HFFc6 (cell line): ENCODE measurements at regions not wholly inside any gene's neighbourhood (a gene's known extent, or its start where the extent isn't known, plus 50 kb on each side); places are given as distances from the start of the nearest gene placed in this dataset.
"Not testable (repeated sequence)": the region's sequence is repeated elsewhere in the genome, so short reads cannot be mapped to it uniquely, and the experiment has no call there.

Experiments
- DNase-seq: peaks from one replicate; pipeline ENCODE4 v3.0.0-alpha.2; 2018
- H3K27ac Mint-ChIP-seq: 2 replicates; pipeline ENCODE4 v1.8.0; 2020; ENCODE audit warnings: mild to moderate bottlenecking, mixed read lengths
- H3K27me3 Mint-ChIP-seq: 2 replicates; pipeline ENCODE4 v1.8.0; 2021; ENCODE audit warnings: mild to moderate bottlenecking, moderate library complexity, mixed read lengths; ENCODE audit not compliant: insufficient read depth
- H3K36me3 Mint-ChIP-seq: 2 replicates; pipeline ENCODE4 v1.8.0; 2021; ENCODE audit warnings: low read depth, mixed read lengths
- H3K4me1 Mint-ChIP-seq: 2 replicates; pipeline ENCODE4 v1.8.0; 2020; ENCODE audit warnings: low read depth, mixed read lengths
- H3K4me3 Mint-ChIP-seq: 2 replicates; pipeline ENCODE4 v1.8.0; 2020; ENCODE audit warnings: mild to moderate bottlenecking, moderate library complexity, mixed read lengths
- H3K9me3 Mint-ChIP-seq: 2 replicates; pipeline ENCODE4 v1.8.0; 2020; ENCODE audit warnings: mild to moderate bottlenecking, mixed read lengths
- TF ChIP-seq, protein P1 (sequence below): fragments of 200-600 bp; sonication (generic); IDR thresholded peaks from 2 replicates; pipeline ENCODE4 v1.5.0; 2021; ENCODE audit warnings: antibody characterized with exemption, mild to moderate bottlenecking

DNA sequence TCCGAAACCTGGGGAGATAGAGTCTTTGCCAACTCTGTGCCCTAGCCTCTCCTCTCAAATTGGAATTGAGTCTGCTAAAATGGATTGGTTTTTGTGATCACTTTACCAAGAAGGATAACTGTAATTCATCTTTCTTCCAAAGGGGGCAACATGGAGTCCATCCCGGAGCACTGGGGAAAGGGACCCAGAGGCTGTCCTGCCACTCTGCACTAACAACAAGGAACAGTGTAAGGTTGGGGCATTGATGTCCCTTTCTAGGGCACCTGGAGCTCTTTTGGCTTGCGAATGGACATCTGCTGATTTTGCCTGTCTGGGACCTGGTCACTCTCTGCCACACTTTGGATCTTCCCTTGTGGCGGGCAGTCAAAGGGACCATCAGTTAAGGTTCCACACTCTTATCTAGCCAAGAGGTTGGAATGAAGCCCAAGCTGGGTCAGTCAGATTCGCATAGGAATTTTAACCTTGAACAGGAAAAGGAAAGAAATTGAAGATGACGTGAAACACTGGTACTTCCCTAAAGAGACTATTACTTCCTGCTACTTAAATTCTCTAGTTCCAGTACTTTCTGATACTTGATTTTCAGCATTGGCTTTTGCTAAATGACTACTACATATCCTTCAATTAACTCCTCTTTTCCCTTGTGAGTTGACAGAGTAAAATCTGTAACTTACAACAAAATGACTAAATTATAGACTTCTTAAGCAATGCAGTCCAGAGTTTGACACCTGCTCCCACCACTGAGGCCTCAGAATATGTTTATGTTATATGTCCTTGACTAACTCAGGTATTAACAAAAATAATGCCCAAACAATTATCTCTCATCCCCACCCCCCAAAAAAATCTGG is 64.7 kb upstream of the KLF7 start:
- TF ChIP-seq, protein P1, sequence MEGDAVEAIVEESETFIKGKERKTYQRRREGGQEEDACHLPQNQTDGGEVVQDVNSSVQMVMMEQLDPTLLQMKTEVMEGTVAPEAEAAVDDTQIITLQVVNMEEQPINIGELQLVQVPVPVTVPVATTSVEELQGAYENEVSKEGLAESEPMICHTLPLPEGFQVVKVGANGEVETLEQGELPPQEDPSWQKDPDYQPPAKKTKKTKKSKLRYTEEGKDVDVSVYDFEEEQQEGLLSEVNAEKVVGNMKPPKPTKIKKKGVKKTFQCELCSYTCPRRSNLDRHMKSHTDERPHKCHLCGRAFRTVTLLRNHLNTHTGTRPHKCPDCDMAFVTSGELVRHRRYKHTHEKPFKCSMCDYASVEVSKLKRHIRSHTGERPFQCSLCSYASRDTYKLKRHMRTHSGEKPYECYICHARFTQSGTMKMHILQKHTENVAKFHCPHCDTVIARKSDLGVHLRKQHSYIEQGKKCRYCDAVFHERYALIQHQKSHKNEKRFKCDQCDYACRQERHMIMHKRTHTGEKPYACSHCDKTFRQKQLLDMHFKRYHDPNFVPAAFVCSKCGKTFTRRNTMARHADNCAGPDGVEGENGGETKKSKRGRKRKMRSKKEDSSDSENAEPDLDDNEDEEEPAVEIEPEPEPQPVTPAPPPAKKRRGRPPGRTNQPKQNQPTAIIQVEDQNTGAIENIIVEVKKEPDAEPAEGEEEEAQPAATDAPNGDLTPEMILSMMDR = peak; percentile 76
- no peak for DNase-seq
- Mint-ChIP-seq H3K4me3 (no peak overlapping the region), H3K4me1 (peaks cover 83% of the 10 kb centered on the region), H3K27me3 (peaks cover 2% of the 10 kb centered on the region; the same call in 1 of the 2 replicates), H3K9me3 (peaks cover 3% of the 10 kb centered on the region), H3K27ac (peak overlapping the region; percentile 90; the same call in 1 of the 2 replicates), H3K36me3 (peaks cover 9% of the 10 kb centered on the region)

- peak overlapping the region; percentile 90 for H3K27ac Mint-ChIP-seq
- H3K27me3 Mint-ChIP-seq = peaks cover 4% of the 10 kb centered on the region
- peaks cover 7% of the 10 kb centered on the region for H3K9me3 Mint-ChIP-seq
- peak overlapping the region; percentile 37 for H3K4me3 Mint-ChIP-seq
- peaks cover 83% of the 10 kb centered on the region for H3K4me1 Mint-ChIP-seq
- DNase-seq = no peak
- TF ChIP-seq, protein P1 = no peak
- peaks cover 17% of the 10 kb centered on the region for H3K36me3 Mint-ChIP-seq
Observed at GRCh38 chr2:207231106-207231865, 65.5 kb upstream of the KLF7 start.

GRCh38 chr2:207231967-207232366 is 66.2 kb upstream of the KLF7 start:
- Mint-ChIP-seq H3K9me3 (peaks cover 7% of the 10 kb centered on the region), H3K4me3 (peak overlapping the region; percentile 37), H3K4me1 (peaks cover 83% of the 10 kb centered on the region), H3K27ac (peak overlapping the region; percentile 90), H3K27me3 (peaks cover 5% of the 10 kb centered on the region), H3K36me3 (peaks cover 24% of the 10 kb centered on the region)
- TF ChIP-seq, protein P1 = no peak
- peak; percentile 74 for DNase-seq

DNA sequence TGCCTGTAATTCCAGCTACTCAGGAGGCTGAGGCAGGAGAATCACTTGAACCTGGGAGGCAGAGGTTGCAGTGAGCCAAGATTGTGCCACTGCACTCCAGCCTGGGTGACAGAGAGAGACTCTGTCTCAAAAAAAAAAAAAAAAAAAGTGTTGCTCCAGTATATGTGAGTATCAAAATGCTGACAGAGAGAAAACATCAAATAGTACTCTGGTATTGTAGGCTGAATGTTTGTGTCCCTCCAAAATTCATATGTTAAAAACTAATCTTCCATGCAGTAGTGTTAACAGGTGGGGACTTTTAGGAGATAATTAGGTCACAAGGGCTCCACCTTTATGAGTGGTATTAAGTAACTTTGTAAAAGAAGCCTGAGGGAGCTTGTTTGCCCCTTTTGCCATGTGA is 67.4 kb upstream of the KLF7 start:
- not testable (repeated sequence) for H3K9me3 Mint-ChIP-seq, DNase-seq, H3K27me3 Mint-ChIP-seq, H3K4me3 Mint-ChIP-seq
- Mint-ChIP-seq H3K36me3 (peaks cover 26% of the 10 kb centered on the region), H3K4me1 (peaks cover 84% of the 10 kb centered on the region), H3K27ac (peak overlapping the region; percentile 90; the same call in 1 of the 2 replicates)

- Mint-ChIP-seq H3K27ac (peak overlapping the region; percentile 1; the same call in 1 of the 2 replicates), H3K36me3 (peaks cover 26% of the 10 kb centered on the region), H3K4me1 (peaks cover 78% of the 10 kb centered on the region), H3K9me3 (peaks cover 7% of the 10 kb centered on the region), H3K27me3 (peaks cover 4% of the 10 kb centered on the region; the same call in 1 of the 2 replicates), H3K4me3 (no peak overlapping the region)
- TF ChIP-seq, protein P1 = no peak
- DNase-seq = no peak
Observed at GRCh38 chr2:207233731-207234130, 68.0 kb upstream of the KLF7 start.
